Hematopoietic multipotent progenitor cell treated with erythropoietin and hydrocortisone succinate and interleukin-3 and kit ligand, for 6 days (in vitro differentiated cells): ENCODE measurements at regions not wholly inside any gene's neighbourhood (a gene's known extent, or its start where the extent isn't known, plus 50 kb on each side); places are given as distances from the start of the nearest gene placed in this dataset.
"Not testable (repeated sequence)": the region's sequence is repeated elsewhere in the genome, so short reads cannot be mapped to it uniquely, and the experiment has no call there.

Source experiments
- DNase-seq: peaks from one replicate; pipeline ENCODE4 v3.0.0-alpha.2; 2015

DNA sequence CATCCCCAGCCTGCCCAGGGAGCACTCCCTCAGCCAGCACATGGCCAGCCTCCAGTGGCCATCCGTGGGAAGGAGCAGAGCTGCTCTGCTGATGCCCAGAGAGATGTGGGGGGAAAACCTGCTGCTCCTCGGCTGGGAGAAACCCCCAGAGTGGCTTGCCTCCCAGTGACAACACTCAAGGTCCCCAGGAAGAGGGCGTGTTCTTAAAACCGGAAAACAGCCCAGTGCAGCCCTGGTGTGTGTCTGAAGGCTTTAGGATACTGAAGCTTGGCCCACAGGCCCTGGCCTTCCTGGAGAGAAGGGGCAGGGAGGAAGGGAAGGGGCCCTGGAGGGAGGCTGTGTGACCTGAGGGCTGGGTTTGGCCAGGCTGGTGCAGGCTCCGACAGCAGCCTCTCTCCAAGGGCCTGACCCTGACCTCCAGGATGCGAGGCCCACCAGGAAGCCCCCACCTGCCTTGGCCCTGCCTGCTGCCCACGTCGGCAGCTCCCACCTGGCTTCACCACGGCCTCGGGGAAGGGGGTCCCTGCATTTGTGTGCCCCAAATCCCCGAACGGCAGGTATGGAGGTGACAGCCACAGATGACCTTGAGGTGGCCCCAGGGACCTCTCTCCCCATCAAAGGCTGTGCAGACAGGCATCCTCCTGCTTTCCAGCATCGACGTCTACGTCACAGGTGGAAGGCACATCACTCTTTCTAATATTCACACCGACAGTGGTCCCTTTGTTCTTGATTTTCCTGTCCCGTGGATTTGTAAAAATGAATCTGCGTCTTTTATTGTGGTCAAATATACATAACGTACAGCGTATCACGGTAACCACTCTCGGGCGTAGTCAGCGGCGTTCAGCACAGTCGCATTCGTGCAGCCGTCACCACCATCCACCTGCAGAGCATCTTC lies 190.0 kb upstream of the C14orf180 start:
- peak; percentile 29 for DNase-seq

DNA sequence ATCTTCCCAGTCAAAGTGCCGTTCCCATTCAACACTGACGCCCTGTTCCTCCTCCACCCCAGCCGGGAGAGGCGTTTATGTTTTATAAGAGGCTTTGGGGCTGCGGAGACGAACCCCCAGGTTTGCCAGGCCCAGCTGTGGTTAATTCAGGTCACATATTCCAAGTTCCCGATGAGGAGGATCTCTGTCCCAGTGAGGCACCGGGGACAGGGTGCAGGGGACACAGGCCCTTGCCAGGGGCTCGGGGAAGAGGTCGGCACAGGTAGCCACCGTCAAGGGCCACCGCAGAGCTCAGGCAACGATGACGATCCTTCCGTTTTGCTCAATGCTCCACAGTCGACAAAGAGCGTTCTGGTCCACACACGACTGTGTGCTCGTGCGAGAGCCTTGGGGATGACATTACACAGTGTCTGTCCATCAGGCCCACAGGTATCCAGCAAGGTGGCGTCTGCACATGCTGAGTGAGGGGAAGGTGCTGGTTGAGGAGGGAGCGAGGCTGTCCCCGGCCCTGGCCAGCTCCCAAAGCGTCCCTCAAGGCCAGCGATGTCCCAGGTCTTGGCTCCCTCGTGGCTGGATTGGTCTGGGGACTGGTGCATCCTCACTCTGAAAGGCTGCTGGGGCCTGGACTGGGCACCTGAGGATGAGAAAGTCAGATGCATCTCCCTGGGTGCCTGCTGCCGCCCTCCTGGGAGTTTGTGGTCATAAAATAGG lies 189.2 kb upstream of the C14orf180 start:
- no peak for DNase-seq

DNA sequence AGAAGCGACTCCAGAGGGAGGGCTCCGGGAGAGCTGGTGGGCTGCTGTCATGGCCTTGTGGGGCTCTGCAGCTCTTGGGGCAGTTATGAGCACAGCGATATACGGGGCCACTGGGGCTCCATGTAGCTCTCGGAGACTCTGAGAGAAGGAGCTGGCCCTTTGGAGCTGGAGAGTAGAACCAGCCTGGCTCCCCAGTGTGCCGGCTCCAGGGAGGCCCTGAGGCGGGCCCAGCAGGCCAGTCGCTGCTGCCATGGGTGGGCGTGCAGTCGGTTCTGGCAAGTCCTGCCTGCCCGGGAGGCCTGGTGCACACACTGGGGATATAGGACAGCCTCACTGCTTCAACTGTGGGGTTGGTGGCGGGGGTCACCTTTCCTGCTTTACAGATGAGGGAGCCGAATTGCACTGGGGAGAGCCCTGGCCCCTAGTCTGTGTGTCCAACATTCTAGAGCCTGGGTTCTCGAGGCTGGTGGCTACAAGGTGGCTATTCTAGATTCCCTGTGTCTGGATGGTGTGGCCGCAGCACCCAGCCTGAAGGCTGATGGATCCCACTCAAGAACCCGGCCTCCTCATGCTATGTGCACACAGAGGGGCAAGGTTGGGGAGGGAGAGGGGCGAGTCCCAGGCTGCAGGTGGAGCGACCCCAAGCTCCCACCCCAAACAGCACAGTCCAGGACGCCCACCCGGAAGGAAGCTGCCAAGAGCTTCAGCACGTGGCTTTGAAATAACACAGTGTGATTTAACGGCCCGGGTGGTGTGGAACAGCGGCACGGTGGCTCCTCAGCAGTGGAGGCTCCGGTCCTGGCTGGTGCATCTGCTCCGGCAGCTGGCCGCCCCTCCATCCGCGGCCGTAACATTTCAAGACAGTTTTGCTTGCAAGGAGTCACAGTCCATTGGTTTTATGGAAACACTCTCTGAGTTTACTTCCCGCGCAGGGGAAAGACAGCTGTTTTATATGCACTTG lies 188.3 kb upstream of the C14orf180 start:
- DNase-seq, result no peak

DNA sequence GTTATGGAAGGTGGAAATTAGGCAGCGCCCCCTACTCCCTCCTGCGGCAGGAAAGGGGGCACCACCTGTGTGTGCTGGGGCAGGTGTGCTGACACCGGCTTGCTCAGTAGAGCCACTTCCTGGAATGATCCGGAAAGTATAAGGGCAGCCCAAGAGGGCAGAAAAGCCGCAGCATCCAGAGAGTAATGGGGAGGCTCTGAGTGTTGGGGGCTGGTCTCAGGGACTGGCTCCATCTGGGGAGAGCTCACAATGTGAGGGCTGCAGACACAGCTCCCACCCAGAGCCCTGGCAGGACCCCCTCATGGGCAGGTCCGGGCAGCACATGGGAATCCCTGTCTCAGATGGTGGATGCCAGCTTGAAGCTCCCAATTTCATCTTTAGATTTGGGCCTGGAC lies 187.6 kb upstream of the C14orf180 start:
- no peak for DNase-seq

DNA sequence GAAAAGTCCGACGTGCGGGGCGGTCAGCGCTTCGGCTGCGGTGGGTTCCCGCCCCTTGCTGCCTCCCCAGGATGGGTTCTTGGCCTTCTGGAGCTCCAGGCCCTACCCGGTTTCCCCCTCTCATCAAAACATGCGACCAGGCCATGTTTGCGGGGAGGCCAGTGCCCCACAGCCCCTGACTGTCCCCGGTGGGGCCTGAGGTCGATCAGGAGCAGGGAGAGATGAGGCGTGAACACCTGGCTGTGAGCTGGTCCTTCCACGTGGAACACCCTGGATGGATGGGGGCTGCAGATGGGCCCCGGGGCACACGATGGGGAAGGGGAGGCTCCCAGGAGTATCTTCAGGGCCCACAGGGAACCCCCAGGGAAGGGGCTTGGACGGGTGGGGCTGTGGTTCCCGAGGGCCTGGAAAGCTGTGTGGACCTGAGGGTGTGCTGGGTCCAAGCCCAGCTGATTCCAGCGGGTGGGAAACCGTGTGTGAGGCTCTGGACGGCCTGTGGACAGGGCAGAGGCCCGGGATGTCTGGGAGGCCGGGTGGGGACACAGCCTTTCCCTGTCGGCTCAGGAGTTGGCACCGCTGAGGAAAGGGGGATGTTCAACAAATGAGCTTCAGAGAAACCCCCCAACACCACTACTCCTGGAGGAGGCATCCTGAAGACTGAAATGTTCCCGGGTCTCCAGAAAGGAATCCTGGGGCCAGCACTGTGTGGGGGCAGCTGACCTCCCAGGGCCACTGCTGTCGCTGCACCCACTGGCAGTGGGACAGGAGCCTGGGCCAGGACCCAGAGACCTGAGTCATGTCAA lies 187.0 kb upstream of the C14orf180 start:
- no peak for DNase-seq

DNA sequence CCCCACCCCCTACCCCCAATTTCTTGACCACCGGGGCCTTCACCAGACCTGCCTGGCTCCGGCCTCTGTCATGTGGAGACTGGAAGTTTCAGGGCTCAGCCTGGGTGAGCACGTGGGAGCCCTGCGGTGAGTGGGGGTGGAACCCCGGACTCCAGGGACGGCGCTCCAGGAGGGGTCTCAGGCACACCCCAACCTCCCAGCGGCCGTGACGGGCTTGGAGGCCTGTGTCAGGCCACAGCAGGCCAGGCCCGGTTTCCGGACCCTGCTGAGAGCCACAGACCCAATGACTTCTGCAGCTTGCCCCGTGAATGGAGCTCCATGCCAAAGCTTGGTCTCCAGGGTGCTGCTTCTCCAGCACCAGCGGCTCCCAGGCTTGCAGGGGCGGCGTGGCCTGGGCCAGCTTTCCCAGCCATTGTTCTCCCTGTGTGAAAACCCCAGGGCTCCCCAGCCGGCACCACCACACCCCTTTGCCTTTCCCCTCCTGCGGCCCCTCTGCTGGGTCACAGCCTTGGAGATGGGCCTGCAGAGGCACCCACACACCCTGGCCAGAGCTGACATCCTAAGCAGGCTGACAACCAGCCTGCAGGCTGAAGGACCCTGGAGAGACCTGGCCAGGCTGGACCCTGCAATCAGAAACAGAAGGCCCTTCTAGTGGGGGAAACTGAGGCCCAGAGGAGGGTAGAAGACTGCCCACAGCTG lies 186.2 kb upstream of the C14orf180 start:
- no peak for DNase-seq

DNA sequence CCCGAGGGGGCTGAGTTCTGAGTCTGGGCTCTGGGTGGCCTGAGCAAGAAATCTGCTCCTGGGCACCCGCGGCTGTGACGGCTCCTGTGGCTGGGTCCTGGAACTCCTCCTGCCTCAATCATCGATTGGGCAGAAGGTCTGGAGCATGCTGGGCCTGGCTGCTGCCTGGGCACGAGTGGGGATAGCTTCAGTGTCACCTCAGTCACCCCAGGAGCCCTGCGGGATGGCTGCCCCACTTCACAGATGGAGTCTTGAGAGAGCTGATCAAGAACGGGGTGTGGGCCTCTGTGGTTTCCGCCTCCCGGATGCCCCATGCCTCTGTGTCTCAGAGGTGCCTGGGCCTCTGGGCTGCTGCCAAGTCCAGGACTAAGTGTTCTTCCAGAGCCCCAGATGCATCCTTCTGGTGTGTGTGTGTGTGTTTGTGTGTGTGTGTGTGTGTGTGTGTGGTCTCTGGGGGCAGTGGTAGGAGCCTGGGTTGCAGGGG lies 185.6 kb upstream of the C14orf180 start:
- peak; percentile 97 for DNase-seq

DNA sequence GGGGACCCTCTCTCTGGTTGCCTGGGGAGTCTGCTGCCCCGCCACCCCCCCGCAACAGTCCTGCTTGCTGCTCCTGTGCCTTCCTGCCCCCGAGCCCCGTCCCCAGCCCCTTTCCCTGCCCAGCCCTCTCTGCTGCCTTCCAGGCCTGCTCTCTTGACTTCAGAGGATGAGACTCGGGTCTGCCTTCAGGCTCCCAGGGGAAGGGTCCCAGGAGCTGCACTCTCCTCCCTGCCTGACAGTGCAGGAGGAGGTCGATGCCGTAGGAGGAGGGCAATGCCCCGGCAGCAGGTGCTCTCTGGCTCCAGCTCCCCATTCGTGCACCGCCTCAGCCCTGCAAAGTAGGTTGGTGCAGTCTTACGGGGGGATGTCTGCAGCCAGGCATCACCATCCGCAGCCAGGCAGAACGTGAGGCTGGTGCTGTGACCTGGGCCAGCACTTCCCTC lies 185.1 kb upstream of the C14orf180 start:
- no peak for DNase-seq

DNA sequence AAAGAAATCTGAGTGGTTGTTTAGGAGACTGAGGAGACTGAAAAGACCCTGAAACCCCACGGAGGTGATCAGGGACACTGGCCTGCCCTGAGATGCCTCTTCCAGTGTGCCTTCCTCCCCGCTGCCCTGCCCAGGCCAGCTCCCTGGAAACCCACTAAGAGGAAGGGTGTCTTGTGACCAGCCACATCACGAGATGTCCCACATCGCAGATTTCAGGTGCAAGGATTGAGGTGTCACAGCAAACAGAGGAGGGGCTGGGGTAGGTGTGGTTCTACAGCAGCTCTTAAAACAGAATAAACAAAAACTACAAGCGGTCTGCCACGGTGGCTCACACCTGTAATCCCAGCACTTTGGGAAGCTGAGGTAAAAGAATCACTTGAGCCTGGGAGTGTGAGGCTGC lies 184.3 kb upstream of the C14orf180 start:
- DNase-seq, result no peak

DNA sequence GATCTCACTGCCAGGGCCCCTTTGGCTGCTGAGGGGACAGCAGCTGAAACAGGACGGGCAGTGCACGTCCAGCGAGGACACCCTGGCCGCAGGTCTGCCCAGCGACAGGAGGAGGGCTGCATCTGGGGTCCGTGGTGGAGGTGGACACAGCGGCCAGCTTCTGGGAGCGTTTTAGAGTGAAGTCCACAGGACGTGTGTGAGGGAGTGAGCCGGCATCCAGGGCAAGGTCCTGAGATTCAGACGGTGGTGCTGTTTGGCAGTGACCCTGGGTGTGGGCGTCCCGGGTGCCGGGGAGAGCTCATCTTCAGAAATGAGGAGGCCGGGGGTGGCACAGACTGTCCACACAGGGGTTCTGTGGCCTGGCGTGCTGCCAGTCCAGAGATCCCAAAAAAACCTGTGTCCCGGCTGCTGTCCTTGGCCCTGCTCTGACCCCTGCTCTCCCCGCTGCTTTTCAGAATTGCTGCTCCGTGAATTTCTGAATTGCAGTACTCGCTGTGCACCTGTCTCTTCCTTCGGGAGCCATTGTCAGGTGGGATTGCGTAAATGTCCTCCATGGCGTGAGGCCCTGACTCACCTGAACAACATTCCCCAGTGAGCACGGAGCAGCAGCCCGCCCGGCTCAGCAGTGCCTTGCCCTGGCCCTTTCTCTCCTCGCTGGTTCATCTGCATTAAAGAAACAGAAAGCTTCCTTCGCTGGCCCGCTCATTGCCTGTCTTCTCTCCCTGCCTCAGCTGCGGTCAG lies 183.5 kb upstream of the C14orf180 start:
- no peak for DNase-seq

DNA sequence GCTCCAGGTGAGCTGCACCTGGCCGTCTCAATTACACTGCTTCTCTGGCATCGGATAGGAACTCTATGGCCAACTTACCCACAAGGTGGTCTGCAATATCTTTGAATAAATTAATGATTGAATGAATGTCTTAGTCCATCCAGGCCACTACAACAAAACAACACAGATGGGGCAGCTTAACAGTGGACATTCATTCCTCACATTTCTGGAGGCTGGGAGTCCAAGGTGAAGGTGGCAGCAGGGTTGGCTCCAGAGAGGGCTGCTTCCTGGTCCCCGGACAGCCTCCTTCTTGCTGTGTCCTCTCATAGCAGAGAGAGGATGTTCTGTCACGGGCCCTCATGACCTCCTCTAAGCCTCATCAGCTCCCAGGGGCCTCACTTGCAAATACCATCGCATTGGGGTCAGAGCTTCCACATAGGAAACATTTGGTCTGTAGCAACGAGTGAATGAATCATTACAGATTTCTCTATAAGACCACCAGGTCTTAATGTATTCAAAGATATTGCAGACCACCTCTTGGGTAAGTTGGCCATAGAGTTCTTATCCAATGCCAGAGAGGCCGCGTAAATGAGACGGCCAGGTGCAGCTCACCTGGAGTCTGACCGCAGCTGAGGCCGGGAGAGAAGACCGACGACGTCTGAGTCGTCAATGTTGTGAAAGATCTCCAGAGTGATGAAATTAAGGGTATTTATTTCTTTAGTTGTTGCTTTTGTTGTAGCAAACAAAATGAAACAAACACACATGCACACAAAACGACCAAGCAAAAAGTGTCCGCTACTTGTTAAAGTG lies 182.7 kb upstream of the C14orf180 start:
- DNase-seq, result no peak

DNA sequence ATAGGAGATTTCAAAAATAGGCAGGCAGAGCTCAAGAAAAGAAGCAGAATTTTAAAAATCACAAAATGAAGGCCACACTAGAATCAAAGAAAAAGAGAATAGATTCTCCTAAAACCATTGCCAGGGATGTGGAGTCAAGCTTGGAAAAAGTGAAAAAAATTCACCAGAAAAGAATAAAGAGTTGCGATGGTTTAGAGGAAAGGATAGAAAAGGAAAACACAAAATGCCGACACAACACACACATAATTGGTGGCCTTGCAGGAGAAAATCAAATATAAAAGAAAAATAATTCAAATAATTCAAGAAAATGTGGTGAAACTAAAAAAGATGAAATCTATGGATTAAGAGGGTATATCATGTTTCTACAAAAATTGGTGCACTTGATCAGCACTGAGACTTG lies 181.6 kb upstream of the C14orf180 start:
- DNase-seq, result no peak

DNA sequence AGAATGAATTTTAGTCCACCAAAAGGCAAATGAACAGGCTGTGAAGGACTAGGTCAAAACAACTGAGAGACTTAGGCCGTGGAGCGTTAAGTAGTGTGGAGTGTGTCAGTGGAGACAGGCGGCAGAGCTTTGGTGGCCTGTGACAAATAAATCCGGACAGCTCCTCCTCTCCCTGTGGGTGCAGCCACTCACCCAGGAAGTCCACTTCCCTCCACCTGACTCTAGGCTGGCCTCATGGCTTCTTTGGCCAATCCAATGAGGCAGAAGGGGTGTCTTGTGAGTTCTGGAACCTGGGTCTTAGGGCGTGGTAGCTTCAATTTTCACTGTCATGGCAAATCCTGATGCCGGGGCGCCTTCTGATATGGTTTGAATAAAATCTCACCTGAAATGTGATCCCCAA lies 180.9 kb upstream of the C14orf180 start:
- DNase-seq, result no peak

DNA sequence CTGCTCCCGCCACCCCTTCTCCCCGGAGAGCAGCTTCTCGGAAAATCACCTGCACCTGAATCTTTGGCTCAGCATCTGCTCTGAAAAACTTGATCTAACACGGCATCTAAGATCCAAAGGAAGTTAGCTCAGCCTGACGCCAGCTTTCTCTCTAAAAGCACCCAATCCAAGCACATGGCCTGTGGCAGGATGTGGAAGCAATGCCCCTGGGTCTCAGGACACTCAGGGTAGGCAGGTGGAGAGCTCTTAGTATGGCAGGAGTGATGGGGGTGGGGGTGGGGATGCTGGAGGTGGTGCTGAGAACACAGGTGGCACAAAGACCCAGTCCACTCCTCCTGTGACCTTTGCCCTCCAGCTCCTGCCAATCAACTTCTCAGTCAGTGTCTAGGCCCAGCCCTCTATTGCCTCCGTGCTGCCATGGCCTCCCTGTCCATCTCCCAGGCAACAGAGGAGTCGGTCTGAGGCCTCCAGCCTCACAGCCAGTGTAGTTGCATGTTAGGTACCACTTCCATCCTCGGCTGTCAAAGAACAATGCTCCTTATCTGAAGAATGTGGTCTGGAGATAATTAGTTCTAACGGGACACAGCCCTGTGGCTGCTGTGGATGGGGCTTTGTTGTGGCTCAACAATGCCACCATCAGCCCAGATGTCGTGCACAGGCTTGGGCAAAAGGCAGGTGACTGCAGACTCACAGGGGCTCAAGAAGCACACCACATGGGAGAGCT lies 180.0 kb upstream of the C14orf180 start:
- DNase-seq, result peak; percentile 69

DNA sequence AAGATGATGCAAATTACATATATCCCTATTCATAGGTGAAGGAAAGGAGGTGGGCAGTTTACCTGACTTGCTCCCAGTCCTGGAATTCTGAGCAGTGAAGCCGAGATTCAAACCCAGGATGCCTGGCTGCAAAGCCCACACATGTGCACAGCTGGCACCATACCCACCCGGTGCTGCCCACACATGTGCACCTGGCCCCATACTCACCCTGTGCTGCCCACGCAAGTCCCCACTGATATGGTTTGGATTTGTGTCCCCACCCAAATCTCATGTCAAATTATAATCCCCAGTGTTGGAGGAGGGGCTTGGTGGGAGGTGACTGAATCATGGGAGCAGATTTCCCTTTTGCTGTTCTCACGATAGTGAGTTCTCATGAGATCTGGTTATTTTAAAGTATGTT lies 179.2 kb upstream of the C14orf180 start:
- DNase-seq, result no peak

DNA sequence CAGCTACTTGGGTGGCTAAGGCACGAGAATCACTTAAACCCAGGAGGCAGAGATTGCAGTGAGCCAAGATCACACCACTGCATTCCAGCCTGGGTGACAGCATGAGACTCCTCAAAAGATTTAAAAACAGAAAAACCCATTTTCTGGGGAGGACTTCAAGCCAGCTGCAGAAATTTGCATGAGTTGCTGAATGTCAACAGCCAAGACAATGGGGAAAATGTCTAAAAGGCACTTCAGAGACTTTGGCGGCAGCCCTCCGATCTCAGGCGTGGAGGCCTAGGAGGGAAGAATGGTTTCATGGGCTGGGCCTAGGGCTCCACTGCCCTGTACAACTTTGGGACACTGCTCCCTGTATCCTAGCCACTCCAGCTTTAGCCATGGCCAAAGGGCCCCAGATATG lies 177.8 kb upstream of the C14orf180 start:
- no peak for DNase-seq

DNA sequence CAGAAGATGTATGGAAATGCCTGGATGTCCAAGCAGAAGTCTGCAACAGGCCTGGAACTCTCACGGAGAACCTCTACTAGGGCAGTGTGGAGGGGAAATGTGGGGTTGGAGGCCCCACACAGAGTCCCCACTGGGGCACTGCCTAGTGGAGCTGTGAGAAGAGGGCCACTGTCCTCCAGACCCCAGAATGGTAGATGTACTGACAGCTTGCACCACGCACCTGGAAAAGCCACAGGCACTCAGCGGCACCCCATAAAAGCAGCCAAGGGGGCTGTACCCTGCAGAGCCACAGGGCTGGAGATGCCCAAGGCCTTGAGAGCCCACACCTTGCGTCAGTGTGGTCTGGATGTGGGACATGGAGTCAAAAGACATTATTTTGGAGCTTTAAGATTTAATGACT lies 177.3 kb upstream of the C14orf180 start:
- not testable (repeated sequence) for DNase-seq

DNA sequence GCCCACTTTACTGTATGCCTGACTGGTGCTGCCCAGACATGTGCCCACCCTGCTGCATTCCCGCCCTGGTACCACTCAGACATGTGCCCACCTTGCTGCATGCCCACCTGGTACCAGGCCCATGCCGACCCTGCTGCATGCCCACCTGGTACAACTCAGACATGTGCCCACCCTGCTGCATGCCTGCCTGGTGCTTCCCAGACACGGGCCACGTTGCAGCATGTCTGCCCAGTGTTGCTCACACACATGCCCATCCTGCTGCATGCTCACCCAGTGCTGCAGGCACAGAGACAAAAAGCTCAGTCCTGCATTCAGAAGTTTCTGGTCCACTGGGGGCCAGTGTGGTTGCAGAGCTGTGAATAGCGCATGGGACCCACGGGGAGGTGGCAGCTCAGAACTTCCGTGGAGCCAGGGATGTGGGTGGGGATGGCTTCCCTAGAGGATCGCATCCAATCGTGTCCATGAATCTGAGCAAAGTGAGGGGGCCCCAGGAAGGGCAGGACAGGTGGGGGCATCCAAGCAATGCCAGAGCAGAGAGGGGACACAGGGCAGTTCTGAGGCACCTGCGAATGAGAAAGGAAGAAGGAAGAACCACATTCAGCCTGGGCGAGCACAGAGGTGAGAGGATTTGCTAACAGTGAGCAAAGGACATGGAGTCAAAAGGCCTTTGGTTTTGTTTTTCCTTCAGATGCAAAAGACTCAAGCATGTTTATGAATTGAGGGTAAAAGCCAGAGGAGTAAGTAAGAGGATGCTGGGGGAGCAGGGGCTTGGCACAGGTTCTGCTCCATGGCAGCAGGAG lies 175.9 kb upstream of the C14orf180 start:
- no peak for DNase-seq
